GM19238 (cell line): ENCODE measurements at regions not wholly inside any gene's neighbourhood (a gene's known extent, or its start where the extent isn't known, plus 50 kb on each side); places are given as distances from the start of the nearest gene placed in this dataset.

Experiments used
- DNase-seq: peaks from one replicate; pipeline ENCODE4 v3.0.0; 2011; ENCODE audit warnings: low spot score; ENCODE audit not compliant: insufficient read length

- DNase-seq = no peak
Measured at GRCh38 chr5:159531554-159532105, 201.3 kb upstream of the IL12B start.

GRCh38 chr5:159533197-159533596 is 202.9 kb upstream of the IL12B start:
- no peak for DNase-seq

- DNase-seq = no peak
Measured at GRCh38 chr5:159536166-159536565, 205.9 kb upstream of the IL12B start.

GRCh38 chr5:159536646-159537045 is 206.4 kb upstream of the IL12B start:
- no peak for DNase-seq

GRCh38 chr5:159539678-159540077 is 209.4 kb upstream of the IL12B start:
- no peak for DNase-seq

- DNase-seq = no peak
Measured at GRCh38 chr5:159543326-159543725, 213.0 kb upstream of the IL12B start.

- DNase-seq = no peak
Measured at GRCh38 chr5:159545156-159545555, 214.9 kb upstream of the IL12B start.

- no peak for DNase-seq
Measured at GRCh38 chr5:159547466-159548195, 217.3 kb upstream of the IL12B start.

- no peak for DNase-seq
Measured at GRCh38 chr5:159548517-159548916, 218.2 kb upstream of the IL12B start.

- DNase-seq = no peak
Measured at GRCh38 chr5:159549046-159549445, 218.8 kb upstream of the IL12B start.

- no peak for DNase-seq
Measured at GRCh38 chr5:159550951-159551350, 220.7 kb upstream of the IL12B start.

GRCh38 chr5:159552751-159553150 is 222.5 kb upstream of the IL12B start:
- no peak for DNase-seq

- no peak for DNase-seq
Measured at GRCh38 chr5:159553792-159554191, 223.5 kb upstream of the IL12B start.

GRCh38 chr5:159555084-159555483 is 224.8 kb upstream of the IL12B start:
- DNase-seq = no peak

- no peak for DNase-seq
Measured at GRCh38 chr5:159559337-159559736, 229.1 kb upstream of the IL12B start.

- no peak for DNase-seq
Measured at GRCh38 chr5:159560088-159560487, 229.8 kb upstream of the IL12B start.

- DNase-seq = no peak
Measured at GRCh38 chr5:159564031-159564430, 233.7 kb upstream of the IL12B start.

GRCh38 chr5:159566832-159567231 is 236.5 kb upstream of the IL12B start:
- no peak for DNase-seq

GRCh38 chr5:159567461-159567860 is 237.2 kb upstream of the IL12B start:
- no peak for DNase-seq

GRCh38 chr5:159571501-159572244 is 241.4 kb upstream of the IL12B start:
- no peak for DNase-seq

GRCh38 chr5:159576902-159577301 is 246.6 kb upstream of the IL12B start:
- no peak for DNase-seq

GRCh38 chr5:159581502-159582249 is 251.4 kb upstream of the IL12B start:
- DNase-seq = no peak
